ENCODE measurements at regions not wholly inside any gene's neighbourhood (a gene's known extent, or its start where the extent isn't known, plus 50 kb on each side); places are given as distances from the start of the nearest gene placed in this dataset.

GRCh38 chr6:6840831-6841291, 252.3 kb downstream of the LY86 start:
- no peaks in the 10 kb centered on the region; a peak in 1 of 5 replicates for H3K4me1 ChIP-seq (replicated peaks in 1 of 2; ENCODE audit: control insufficient read depth in 2 of 2, insufficient read depth in 2 of 2, low read length in 2 of 2)
- WGBS (ENCODE audit: insufficient coverage, low coverage, missing lambda C conversion rate): 5% methylated on average over 5 of the region's 5 CpGs
- FAIRE-seq: no peak
- no peaks in the 10 kb centered on the region for H3K36me3 ChIP-seq (ENCODE audit: control insufficient read depth, insufficient read depth, low read length)
- H3K9me3 ChIP-seq (replicated peaks; ENCODE audit: control insufficient read depth, insufficient read depth, low read depth, low read length): 0 out of 2 replicates have a peak, but pooled peaks cover 3% of the 10 kb centered on the region
- in situ Hi-C loops (cut with MboI): no loop called here
- H3K27me3 ChIP-seq (ENCODE audit: control insufficient read depth in 2 of 2, insufficient read depth in 2 of 2, low read length in 2 of 2): peaks cover 21 to 35% of the 10 kb centered on the region in 2 experiments
- no peak overlapping the region for H3K9ac ChIP-seq (ENCODE audit: insufficient read depth in 1 of 2, low read depth in 2 of 2, low read length in 2 of 2)
- ChIA-PET POLR2A (interaction anchor here (0.8 kb wide), 1 partner anchor 10 kb away, joined by 3 read pairs; no protein-coding TSS in a partner anchor), CTCF (ENCODE audit: low intra/inter-chr PET ratio) (no interaction called here)
- BruUV-seq (replicated peaks): no TSS peak
- no peak for TF ChIP-seq HOXB6 (CRISPR knock-in tag; IDR thresholded peaks at IDR 0.05; ENCODE audit: borderline replicate concordance)
- TF ChIP-seq SPI1 (IDR thresholded peaks at IDR 0.05; ENCODE audit: borderline replicate concordance, low read depth, low read length): peak; percentile 45; the same call in 1 of the 2 replicates
- TF ChIP-seq CEBPG (CRISPR knock-in tag; IDR thresholded peaks at IDR 0.05): 0 out of 2 replicates have a peak, but pooled peaks have one; percentile 24
- TF ChIP-seq CEBPG (tag; conservative IDR thresholded peaks at IDR 0.05 in 1 of 2, IDR thresholded peaks at IDR 0.05 in 1 of 2): peak in 1 of 2 experiments; percentile 42; a peak in 1 of 4 replicates
- no peak for TF ChIP-seq NFIC (IDR thresholded peaks at IDR 0.05)
- no peak for TF ChIP-seq SMARCA5 (IDR thresholded peaks at IDR 0.05)
- TF ChIP-seq CEBPB (tag; IDR thresholded peaks at IDR 0.05): peak; percentile 84
- no peak for TF ChIP-seq SMARCC2 (IDR thresholded peaks at IDR 0.05; ENCODE audit: low read depth)
- TF ChIP-seq PBX2 (CRISPR knock-in tag; IDR thresholded peaks at IDR 0.05; ENCODE audit: low read depth): no peak
- TF ChIP-seq PBX2 (tag; conservative IDR thresholded peaks at IDR 0.05; ENCODE audit: low read depth): no peak
- TF ChIP-seq ZBTB7A (IDR thresholded peaks at IDR 0.05; ENCODE audit: borderline replicate concordance, control insufficient read depth, low read depth, low read length): no peak
- no peaks in the 10 kb centered on the region for H3K79me2 ChIP-seq (ENCODE audit: control insufficient read depth, insufficient read depth, low read length)
- H3K4me3 ChIP-seq: no peak overlapping the region
- DNase-seq (ENCODE audit: extremely low read depth in 1 of 4, low spot score in 3 of 4): no peak
- ATAC-seq: peak; percentile 40
- no peak overlapping the region for H3K4me2 ChIP-seq (ENCODE audit: insufficient read depth, low read length)
- no peak overlapping the region for H2AFZ ChIP-seq (ENCODE audit: low read depth, low read length)
- intact Hi-C loops (cut with micrococcal nuclease): no loop called here
- H4K20me1 ChIP-seq (replicated peaks; ENCODE audit: control insufficient read depth, insufficient read depth, low read length): no peaks in the 10 kb centered on the region
- H3K9me1 ChIP-seq (ENCODE audit: control insufficient read depth, insufficient read depth, low read length): no peaks in the 10 kb centered on the region
- no peak overlapping the region for H3K27ac ChIP-seq (ENCODE audit: extremely low read depth, low read depth, low read length)

Data from K562 (cell line).